MG63 (cell line): ENCODE measurements at regions not wholly inside any gene's neighbourhood (a gene's known extent, or its start where the extent isn't known, plus 50 kb on each side); places are given as distances from the start of the nearest gene placed in this dataset.

Experiments used
- DNase-seq: peaks from one replicate; pipeline ENCODE4 v3.0.0-alpha.2; 2020
- H3K27me3 ChIP-seq: fragments of 250-450 bp; sonication (Bioruptor Pico); 2 replicates; pipeline ENCODE4 v1.5.1; 2020; ENCODE audit warnings: mild to moderate bottlenecking, moderate library complexity
- H3K36me3 ChIP-seq: fragments of 250-450 bp; sonication (Bioruptor Pico); 2 replicates; pipeline ENCODE4 v1.5.1; 2020; ENCODE audit warnings: mild to moderate bottlenecking, moderate library complexity
- H3K4me3 ChIP-seq: fragments of 250-450 bp; sonication (Bioruptor Pico); 2 replicates; pipeline ENCODE4 v1.5.1; 2020; ENCODE audit warnings: mild to moderate bottlenecking, moderate library complexity
- H3K9me3 ChIP-seq: fragments of 250-450 bp; sonication (Bioruptor Pico); 2 replicates; pipeline ENCODE4 v1.5.1; 2020; ENCODE audit warnings: mild to moderate bottlenecking, moderate library complexity

DNA sequence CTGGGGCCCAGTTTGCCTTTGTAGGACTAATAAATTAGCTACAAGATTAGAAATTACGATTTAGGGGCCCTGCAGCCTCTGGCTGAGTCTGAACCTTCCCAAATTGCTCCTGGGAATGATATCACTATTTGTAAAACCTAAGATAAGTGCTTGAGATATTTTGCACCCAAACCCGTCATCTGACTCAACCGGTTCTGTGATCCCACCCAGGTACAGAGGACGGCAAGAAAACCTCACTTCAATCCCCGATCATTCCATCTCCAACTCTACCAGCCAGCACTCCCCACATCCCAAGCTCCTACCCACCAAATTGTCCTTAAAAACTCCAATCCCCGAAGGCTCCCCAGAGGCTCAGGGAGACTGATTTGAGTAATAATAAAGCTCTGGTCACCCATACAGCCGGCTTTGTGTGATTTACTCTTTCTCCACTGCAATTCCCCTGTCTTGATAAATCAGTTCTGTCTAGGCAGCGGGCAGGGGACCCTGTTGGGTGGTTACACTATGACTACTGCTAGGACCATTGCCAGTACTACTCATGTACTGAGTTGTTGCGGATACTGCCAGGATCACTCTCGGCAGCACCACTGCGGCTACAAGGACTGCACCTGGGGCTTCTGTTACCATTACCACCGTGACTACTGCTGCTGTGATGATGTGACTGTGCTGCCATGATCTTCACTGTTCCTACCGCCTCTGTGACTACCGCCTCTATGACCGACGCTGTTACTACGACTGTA lies 73.1 kb downstream of the IRF8 start:
- no peak for DNase-seq
- no peaks in the 10 kb centered on the region for H3K36me3 ChIP-seq
- peaks cover 4% of the 10 kb centered on the region; the same call in 1 of the 2 replicates for H3K27me3 ChIP-seq
- H3K9me3 ChIP-seq: no peaks in the 10 kb centered on the region
- H3K4me3 ChIP-seq: no peak overlapping the region

DNA sequence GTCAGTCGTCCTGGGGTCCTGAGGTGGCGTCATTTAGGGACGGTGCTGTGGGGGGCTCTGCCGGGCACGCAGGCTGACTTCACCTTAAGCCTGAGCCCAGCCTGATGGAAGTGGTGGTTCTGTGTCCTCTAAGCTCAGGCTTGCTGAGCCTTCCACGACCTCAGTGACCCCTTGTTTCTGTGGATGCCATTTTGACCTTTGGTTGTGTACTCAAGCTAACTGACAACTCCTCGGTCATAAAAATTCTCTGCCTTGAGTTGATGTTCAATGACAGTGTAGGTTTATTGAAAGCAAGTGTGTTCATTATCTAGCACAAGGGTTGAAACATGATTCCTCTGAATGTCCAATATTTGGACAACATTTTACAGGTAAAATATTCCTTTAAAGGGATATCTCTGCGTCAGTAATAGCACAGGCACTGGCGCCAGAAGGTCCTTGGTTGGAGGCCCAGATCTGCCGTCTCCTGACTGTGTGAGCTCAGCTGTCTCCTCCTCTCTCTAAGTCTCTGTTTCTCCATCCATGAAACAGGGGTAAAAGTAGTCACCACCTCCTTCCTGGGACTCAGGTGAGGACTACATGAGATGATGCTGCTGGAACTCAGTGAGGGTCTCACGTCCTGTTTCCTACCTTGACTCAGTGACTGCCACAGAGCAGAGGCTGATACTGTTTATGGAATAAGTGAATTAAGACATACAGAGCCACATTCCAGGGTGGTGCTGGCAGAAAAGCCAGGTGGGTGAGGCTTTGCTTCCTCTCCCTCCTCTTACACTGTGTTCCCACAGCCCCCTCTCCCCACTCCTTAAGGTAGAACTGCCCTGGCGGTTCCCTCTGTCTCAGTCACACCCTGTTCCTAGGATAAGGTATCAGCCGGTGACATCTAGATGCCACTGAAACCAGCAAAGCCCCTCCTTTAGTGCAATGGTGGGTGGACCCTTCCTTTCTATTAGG lies 75.7 kb downstream of the IRF8 start:
- Histone ChIP-seq H3K36me3 (no peaks in the 10 kb centered on the region), H3K4me3 (no peak overlapping the region), H3K27me3 (peaks cover 4% of the 10 kb centered on the region; the same call in 1 of the 2 replicates), H3K9me3 (no peaks in the 10 kb centered on the region)
- no peak for DNase-seq

DNA sequence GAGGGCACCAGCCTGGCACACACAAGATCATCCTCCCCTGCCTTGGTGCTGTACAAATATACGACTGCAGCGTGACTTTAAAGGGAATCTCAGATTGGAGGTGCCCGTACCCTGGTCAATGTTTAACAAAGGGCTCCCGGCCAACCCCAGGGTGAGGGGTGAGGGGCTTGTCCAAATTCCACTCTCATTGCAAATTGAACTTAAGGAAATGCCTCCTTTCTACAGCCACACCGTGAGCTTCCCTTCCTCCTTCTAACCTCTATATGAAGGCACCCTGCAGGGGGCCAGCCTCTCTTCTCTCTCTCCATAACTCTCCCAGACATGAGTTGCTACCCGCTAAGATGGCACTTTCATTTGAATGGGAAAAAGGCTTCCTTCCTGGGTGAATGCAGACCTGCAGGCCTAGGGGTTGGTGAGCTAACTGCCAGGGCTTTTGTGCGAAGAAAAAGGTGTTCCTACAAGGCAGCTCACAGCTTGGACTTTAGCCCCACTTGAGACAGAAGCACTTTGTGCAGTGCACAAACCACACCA lies 76.6 kb downstream of the IRF8 start:
- Histone ChIP-seq H3K36me3 (no peaks in the 10 kb centered on the region), H3K4me3 (no peak overlapping the region), H3K9me3 (no peaks in the 10 kb centered on the region), H3K27me3 (peaks cover 4% of the 10 kb centered on the region; the same call in 1 of the 2 replicates)
- DNase-seq: no peak

DNA sequence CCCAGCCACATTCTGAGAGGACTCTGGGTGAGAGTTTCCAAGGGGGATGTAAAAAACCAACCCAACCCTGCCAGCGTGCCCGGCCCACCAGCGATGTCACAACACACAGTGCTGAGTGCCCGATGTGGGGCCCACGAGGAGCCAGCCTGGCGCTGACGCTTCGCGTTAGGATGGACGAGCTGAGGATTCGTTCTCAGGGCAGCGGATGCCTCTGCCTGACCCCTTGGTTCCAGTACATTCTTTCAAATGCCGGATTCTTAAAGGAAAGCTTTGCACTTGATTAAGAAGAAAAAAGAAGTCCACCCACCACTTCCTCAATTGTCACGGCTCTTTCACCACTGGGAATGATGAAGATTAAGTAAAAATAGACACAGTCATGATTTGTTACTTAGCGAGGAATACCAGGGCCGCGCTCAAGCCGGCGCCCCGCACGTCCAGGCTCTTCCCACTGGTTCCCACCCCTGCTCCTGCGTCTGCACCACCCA lies 79.4 kb downstream of the IRF8 start:
- Histone ChIP-seq H3K36me3 (no peaks in the 10 kb centered on the region), H3K4me3 (no peak overlapping the region), H3K9me3 (no peaks in the 10 kb centered on the region), H3K27me3 (peaks cover 4% of the 10 kb centered on the region; the same call in 1 of the 2 replicates)
- DNase-seq: no peak

DNA sequence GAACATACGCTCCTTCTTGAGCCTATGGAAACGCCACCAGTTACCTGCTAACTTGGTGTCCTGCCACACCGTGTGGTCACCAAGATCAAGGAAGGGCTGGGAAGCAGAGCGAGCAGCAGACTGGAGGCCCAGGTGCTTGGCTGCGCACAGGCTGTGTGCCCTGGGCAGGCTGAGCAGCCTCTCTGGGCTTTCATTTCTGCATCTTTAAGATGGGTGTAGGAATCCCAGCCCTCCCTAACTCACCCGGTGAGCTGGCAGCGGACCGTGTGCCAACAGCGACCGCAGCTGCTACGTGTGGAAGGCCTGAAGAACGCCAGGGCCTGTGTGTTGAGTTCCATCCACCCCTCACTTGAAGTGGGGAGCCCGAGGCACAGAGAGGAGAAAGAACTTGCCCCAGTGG lies 80.0 kb downstream of the IRF8 start:
- Histone ChIP-seq H3K4me3 (no peak overlapping the region), H3K9me3 (no peaks in the 10 kb centered on the region), H3K36me3 (no peaks in the 10 kb centered on the region), H3K27me3 (peaks cover 4% of the 10 kb centered on the region; the same call in 1 of the 2 replicates)
- DNase-seq: no peak

DNA sequence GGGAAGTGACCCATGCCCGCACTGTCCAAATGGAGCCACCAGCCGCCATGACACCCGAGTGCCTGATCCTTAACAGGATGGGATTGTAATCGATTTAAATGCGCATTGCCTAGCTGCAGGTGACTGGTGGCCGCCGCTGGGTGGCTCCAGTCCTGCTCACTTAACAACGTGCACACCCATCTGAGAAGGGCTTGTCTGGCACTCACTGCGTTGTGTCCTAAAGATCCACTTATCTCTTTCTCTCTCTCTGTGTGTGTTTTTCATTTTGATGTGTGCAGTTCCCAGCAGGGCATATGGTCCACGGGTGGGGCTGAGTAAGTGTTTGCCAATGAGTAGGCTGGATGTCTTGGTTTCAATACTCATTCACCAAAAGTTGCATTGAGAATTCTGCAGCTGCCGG lies 80.6 kb downstream of the IRF8 start:
- DNase-seq: no peak
- Histone ChIP-seq H3K27me3 (peaks cover 4% of the 10 kb centered on the region; the same call in 1 of the 2 replicates), H3K4me3 (no peak overlapping the region), H3K9me3 (no peaks in the 10 kb centered on the region), H3K36me3 (no peaks in the 10 kb centered on the region)

DNA sequence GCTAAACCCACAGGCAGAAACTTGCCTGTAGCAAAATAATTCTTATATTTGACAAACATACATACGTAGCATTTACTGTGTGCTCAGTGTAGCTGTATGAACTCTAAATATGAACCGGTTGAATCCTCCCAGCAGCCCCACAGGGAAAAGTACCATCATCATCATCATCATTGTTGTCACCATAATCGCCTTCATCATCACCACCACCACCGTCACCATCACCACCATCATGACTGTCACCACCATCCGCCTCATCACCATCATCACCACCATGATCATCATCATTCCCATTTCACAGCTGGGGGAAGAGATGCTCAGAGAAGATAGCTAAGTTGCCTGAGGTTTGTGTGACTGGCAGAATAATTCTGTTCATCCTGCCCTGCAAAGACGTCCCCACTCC lies 81.7 kb downstream of the IRF8 start:
- Histone ChIP-seq H3K4me3 (no peak overlapping the region), H3K27me3 (no peaks in the 10 kb centered on the region; the same call in 1 of the 2 replicates), H3K36me3 (no peaks in the 10 kb centered on the region), H3K9me3 (no peaks in the 10 kb centered on the region)
- DNase-seq: no peak

DNA sequence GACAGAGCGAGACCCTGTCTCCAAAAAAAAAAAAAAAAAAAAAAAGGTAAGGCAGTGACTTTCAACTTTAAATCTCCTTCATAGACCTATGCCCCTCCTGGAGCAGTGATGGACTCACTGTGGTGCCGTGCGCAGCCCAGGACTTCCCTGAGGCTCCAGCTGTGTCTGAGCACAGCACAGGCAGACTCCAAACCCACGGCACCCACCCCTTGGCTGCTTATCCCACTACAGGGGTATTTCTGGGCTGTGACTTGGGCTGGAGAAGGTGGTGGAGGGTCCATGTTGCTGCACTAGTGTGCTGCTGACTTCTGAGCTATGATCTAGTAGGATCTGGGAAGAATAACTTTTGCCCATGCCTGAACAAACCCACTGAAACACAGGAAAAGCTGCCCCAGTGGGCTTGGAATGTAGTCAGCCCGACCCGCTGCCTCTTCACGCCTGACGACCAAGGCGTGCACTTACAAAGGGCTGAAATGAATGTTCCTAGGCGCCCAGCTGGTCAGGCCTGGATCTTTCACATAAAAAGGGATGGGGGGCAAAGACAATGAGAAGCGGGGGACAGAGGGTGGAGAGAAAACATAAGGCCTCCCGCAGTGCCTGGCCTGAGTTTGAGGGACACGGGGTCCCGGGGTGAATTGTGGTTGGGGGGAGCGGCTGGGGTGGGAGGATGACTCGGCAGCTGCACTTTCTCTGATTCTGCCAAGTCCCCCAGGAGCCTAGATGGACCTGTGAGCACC lies 83.0 kb downstream of the IRF8 start:
- Histone ChIP-seq H3K36me3 (no peaks in the 10 kb centered on the region), H3K9me3 (no peaks in the 10 kb centered on the region), H3K27me3 (no peaks in the 10 kb centered on the region; the same call in 1 of the 2 replicates), H3K4me3 (no peak overlapping the region)
- no peak for DNase-seq

DNA sequence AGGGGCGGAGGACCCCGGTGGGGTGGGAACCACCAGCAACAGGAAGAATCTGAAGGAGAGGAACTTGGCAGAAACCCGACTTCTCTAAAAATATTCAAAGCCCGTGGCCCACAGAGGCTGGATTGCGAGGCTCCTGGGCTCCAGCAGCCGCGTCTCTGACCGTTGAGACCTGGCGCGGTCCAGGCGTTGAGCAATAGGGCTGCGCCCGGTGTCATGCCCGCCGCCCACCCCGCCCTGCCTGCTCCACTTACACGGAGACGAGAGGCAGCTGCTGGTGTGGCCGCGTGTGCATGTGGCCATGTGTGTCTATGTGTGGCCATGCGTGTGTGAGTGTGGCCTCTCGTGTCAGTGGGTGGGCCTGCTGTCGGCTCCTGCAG lies 83.6 kb downstream of the IRF8 start:
- DNase-seq: no peak
- H3K36me3 ChIP-seq: no peaks in the 10 kb centered on the region
- H3K27me3 ChIP-seq: no peaks in the 10 kb centered on the region; the same call in 1 of the 2 replicates
- H3K9me3 ChIP-seq: no peaks in the 10 kb centered on the region
- H3K4me3 ChIP-seq: no peak overlapping the region

DNA sequence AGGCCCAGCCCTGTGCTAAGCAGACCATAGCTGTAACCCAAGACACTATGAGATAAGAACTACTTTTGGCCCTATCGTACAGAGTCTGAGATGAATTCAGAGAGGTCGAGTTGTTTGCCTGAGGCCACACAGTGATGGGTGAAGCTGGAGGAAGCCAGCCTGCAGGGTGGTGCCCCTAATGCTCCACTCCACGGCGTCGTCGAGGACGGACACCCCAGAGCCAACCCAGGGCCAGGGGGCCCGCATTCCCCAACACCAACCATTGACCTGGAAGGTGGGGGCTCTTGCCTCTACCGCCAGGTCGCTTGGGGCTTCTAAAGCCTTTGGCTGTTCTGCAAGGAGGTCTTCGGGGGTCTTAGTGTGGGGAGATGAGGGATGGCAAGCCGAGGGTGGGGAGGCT lies 84.1 kb downstream of the IRF8 start:
- no peaks in the 10 kb centered on the region for H3K9me3 ChIP-seq
- no peak for DNase-seq
- no peaks in the 10 kb centered on the region for H3K27me3 ChIP-seq
- H3K36me3 ChIP-seq: no peaks in the 10 kb centered on the region
- H3K4me3 ChIP-seq: no peak overlapping the region

DNA sequence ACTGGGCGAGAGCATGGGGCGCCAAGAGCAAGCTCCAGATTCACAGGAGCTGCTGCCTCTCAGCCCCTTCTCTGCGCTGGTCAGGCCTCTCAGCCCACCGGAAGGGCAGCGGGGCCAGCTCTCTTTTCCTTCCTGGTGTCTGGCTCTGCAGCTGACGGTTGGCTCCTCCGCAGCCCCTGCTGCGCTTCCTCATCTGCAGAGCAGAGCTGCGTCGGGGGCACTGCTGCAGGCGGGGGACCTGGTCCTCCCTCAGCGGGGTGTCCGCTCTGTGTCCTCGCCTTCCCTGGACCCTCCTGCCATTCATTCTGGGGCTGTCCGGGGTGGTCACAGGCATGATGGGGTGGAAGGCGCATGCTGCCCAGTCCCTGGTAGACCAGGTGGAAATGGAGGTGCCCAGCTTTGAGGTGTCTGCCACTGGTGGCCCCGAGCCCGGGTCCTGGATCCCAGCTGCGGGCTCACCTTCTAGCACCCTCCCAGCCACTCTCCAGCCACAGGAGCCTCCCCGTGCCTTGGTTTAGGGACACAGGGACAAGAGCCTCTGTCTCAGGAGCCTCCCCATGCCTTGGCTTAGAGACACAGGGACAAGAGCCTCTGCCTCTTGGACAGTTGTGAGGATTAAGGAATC lies 84.8 kb downstream of the IRF8 start:
- Histone ChIP-seq H3K4me3 (no peak overlapping the region), H3K36me3 (no peaks in the 10 kb centered on the region), H3K27me3 (no peaks in the 10 kb centered on the region), H3K9me3 (no peaks in the 10 kb centered on the region)
- no peak for DNase-seq

DNA sequence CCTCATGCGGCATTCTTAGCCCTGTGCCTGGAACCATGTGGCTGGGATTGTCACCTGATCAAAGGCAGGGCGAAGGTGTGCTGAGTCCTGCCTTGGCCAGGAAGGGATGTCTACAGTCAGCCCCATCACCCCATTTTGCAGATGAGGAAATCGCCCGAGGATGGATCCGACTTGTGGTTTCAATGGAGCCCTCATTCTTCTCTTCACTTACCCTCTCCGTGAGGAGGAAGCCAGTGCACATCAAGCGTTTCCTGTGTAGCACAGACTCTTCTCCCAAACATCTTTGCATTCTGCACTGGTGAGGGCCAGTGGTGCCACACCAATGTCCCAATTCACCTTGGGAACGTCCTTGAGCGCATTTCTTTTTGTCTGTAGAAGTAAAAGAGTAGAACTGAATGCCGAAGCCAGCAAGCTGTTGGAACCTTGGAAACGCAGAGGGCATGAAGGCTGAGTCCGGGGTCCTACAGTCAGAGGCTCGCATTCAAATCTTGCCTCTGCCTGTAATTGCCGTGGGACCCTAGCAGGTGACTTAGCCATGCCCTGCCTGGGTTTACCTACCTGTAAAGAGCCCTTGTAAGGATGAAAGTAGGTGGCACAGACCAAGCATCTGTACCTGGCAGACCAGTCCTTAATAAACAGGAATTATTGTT lies 85.4 kb downstream of the IRF8 start:
- Histone ChIP-seq H3K9me3 (no peaks in the 10 kb centered on the region), H3K4me3 (no peak overlapping the region), H3K36me3 (no peaks in the 10 kb centered on the region), H3K27me3 (no peaks in the 10 kb centered on the region)
- DNase-seq: no peak

DNA sequence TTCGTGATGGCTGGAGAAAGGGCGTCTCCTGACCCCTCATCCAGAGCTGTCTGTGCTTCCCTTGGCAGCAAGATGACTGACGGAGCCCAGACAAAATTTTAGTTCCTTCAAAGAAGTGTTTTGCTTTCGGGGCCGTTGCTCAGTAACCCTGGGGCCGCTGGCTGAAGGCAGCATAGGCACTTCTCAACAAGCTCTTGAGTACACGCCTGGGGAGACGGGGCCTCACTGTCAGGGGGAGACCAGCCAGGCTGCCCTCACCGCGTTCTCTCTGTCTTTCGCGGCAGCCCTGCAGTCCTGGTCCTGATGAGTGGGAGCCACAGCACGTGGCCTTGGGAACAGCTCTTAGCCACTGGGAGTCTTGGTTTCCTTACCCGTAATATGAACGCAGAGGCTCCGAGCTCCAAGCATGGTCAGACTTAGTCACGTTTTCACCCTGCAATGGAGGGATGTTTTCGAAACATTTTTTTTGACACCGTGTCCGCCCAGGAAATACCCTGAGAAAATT lies 86.0 kb downstream of the IRF8 start:
- no peaks in the 10 kb centered on the region for H3K27me3 ChIP-seq
- H3K9me3 ChIP-seq: no peaks in the 10 kb centered on the region
- no peaks in the 10 kb centered on the region for H3K36me3 ChIP-seq
- DNase-seq: no peak
- no peak overlapping the region for H3K4me3 ChIP-seq

DNA sequence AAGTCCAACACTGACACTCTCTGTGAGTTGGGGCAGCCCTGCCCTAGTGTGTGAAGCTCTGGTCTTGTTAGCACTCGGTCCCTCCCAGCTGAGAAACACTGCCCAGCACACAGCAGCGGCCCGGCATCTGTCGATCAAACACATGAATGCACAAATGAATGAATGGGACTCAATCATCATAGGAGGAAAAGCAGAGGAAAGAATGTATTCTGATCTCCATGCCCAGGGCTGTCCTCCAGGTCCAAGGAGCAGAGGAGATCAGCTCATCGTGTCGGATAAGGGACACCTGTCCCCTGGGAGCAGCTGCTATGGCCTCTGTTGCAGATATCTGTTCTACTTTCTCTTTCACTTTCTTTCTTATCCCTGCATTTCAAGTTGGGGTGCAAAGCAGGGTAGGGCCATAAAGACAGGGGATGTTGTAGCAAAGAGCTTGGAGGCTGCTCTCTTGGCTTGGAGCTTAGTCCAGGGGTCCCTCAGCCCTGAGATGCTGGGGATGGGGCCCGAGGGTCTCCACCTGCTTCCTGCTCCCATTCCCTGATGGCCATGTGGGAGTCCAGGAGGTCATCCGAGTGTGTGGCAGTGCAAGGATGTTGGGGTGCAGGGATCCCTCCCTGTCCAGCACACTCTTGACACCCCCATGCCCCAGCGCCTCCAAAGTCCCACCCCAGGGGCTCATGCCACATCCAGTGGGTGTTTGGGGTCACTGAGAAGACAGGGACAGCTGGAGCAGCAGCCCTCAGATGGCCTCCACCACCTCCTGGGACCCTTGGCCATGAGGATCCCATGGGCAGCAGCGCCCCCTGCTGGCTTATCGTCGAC lies 88.2 kb downstream of the IRF8 start:
- no peaks in the 10 kb centered on the region for H3K9me3 ChIP-seq
- no peaks in the 10 kb centered on the region for H3K27me3 ChIP-seq
- no peak overlapping the region for H3K4me3 ChIP-seq
- no peak for DNase-seq
- no peaks in the 10 kb centered on the region for H3K36me3 ChIP-seq

DNA sequence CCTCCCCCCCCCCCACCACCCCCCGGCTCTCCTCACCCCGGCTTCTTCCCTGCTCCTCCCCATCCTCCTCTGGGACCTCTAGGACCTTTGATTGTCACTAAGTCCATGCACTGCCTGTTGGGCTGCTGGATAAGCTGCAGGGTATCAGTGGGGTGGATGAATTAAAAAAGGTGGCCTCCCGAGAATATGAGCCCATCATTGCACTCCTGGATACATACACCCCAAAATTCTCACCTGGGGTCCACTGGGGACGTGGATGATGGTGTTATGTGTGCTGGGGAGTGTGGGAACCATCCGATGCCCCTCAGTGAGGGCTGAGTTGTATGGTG lies 88.8 kb downstream of the IRF8 start:
- Histone ChIP-seq H3K4me3 (no peak overlapping the region), H3K36me3 (no peaks in the 10 kb centered on the region), H3K9me3 (no peaks in the 10 kb centered on the region), H3K27me3 (no peaks in the 10 kb centered on the region)
- DNase-seq: no peak
